ENCODE measurements at regions not wholly inside any gene's neighbourhood (a gene's known extent, or its start where the extent isn't known, plus 50 kb on each side); places are given as distances from the start of the nearest gene placed in this dataset.

DNA sequence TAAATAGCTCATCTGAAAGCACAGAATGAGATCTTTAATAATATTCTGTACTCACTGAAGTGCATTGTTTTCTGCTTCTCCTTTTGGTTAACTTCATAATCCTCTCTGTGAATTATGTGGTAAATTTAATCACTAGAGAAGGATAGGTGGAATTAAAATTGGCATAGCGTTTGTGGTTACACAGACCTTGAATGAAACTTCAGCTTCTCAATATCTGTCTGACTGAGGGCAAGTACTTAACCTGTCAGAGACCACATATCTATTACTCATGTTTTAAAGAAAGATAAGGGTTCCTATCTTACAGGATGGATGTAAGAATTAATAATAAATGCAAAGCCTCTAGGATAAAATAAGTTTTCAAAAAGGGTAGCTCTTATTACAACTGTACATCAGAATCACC lies 861.8 kb downstream of the TRIB2 start:
- Histone ChIP-seq H4K91ac (ENCODE audit: insufficient read length, low read depth, low read length) (no peak overlapping the region), H3K9me3 (ENCODE audit: control insufficient read depth, low read depth, low read length) (no peaks in the 10 kb centered on the region), H2BK5ac (ENCODE audit: insufficient read length, low read length) (no peak overlapping the region), H2BK120ac (ENCODE audit: low read depth, low read length, poor library complexity, severe bottlenecking) (no peak overlapping the region), H3K23me2 (ENCODE audit: insufficient read length, low read depth, low read length, poor library complexity, severe bottlenecking) (no peaks in the 10 kb centered on the region), H2BK20ac (ENCODE audit: low read depth, low read length, poor library complexity, severe bottlenecking) (no peak overlapping the region), H3K56ac (ENCODE audit: insufficient read length, low read depth, low read length) (no peak overlapping the region), H3K4me1 (ENCODE audit: insufficient read depth, low read length) (no peaks in the 10 kb centered on the region), H2BK12ac (ENCODE audit: insufficient read length, low read depth, low read length) (no peak overlapping the region), H4K20me1 (ENCODE audit: control insufficient read depth, insufficient read depth, insufficient read length) (no peaks in the 10 kb centered on the region), H3K9ac (ENCODE audit: extremely low read depth, insufficient read length, low read length) (no peak overlapping the region), H3K4me2 (ENCODE audit: insufficient read depth, insufficient read length, low read length) (no peak overlapping the region), H3K27me3 (ENCODE audit: insufficient read depth, low read length) (no peaks in the 10 kb centered on the region), H3K14ac (ENCODE audit: insufficient read depth, low read length) (no peak overlapping the region), H3K23ac (ENCODE audit: insufficient read length, low read depth, low read length) (no peak overlapping the region), H2AK5ac (ENCODE audit: insufficient read length, low read length) (no peak overlapping the region), H4K8ac (replicated peaks; ENCODE audit: insufficient read length, low read depth, low read length) (no peak overlapping the region), H3K4ac (ENCODE audit: low read depth, low read length) (no peak overlapping the region), H2BK15ac (ENCODE audit: low read depth, low read length) (no peak overlapping the region), H3T11ph (ENCODE audit: low read length) (no peak overlapping the region), H2AFZ (ENCODE audit: low read length) (no peak overlapping the region), H3K79me1 (ENCODE audit: insufficient read depth, low read depth, low read length, poor library complexity, severe bottlenecking) (no peaks in the 10 kb centered on the region), H3K79me2 (ENCODE audit: insufficient read depth, low read length) (no peaks in the 10 kb centered on the region), H3K27ac (ENCODE audit: insufficient read length, low read depth, low read length) (no peak overlapping the region), H3K18ac (ENCODE audit: insufficient read length, low read depth, low read length) (no peak overlapping the region), H4K5ac (ENCODE audit: insufficient read length, low read depth, low read length) (no peak overlapping the region)
- TF ChIP-seq, protein P1, sequence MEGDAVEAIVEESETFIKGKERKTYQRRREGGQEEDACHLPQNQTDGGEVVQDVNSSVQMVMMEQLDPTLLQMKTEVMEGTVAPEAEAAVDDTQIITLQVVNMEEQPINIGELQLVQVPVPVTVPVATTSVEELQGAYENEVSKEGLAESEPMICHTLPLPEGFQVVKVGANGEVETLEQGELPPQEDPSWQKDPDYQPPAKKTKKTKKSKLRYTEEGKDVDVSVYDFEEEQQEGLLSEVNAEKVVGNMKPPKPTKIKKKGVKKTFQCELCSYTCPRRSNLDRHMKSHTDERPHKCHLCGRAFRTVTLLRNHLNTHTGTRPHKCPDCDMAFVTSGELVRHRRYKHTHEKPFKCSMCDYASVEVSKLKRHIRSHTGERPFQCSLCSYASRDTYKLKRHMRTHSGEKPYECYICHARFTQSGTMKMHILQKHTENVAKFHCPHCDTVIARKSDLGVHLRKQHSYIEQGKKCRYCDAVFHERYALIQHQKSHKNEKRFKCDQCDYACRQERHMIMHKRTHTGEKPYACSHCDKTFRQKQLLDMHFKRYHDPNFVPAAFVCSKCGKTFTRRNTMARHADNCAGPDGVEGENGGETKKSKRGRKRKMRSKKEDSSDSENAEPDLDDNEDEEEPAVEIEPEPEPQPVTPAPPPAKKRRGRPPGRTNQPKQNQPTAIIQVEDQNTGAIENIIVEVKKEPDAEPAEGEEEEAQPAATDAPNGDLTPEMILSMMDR (conservative IDR thresholded peaks at IDR 0.05) = no peak
- H3K9me3 Mint-ChIP-seq = peaks cover 0 to 2% of the 10 kb centered on the region in 2 experiments; a peak in 1 of 5 replicates
- no peaks in the 10 kb centered on the region for H3K4me1 Mint-ChIP-seq
- H3K27ac Mint-ChIP-seq = no peak overlapping the region
- H3K36me3 Mint-ChIP-seq (ENCODE audit: insufficient read depth in 1 of 3, low read depth in 3 of 3) = no peaks in the 10 kb centered on the region
- peaks cover 9% of the 10 kb centered on the region for H3K27me3 Mint-ChIP-seq (ENCODE audit: low read depth)
- no peak overlapping the region for H3K4me3 Mint-ChIP-seq
- WGBS (ENCODE audit: extremely low coverage, insufficient read length, low lambda C conversion rate) = no CpG with 5 or more reads among the region's 1 CpG
- no peak for DNase-seq
